Heart left ventricle (tissue), 13 donors: ENCODE measurements at regions not wholly inside any gene's neighbourhood (a gene's known extent, or its start where the extent isn't known, plus 50 kb on each side); places are given as distances from the start of the nearest gene placed in this dataset.

ENCODE experiments used
- POLR2A ChIP-seq, 2 donors: fragments of 450-650 bp; IDR thresholded peaks; one replicate each; pipeline ENCODE4 v1.6.1; 2017; ENCODE audit warnings: antibody characterized with exemption in 2 of 2, mild to moderate bottlenecking in 2 of 2, moderate library complexity in 2 of 2
- TF ChIP-seq, protein P1 (sequence below), 12 donors: fragments of 200-600 bp; sonication (generic) in 4 of 12; IDR thresholded peaks; one replicate each; pipeline versions ENCODE4 v1.5.0 to v1.8.0; 2018 to 2022; ENCODE audit warnings: antibody characterized with exemption in 12 of 12, mild to moderate bottlenecking in 5 of 12
- donor health status: ischemic (EF 13 %, LVEDD 7.1; RV severe dilation, severe dysfunction).
- donor health status: DM: no; HTN: yes; CAD: no.
- donor health status: DM: no; HTN: no; CAD: no.
- donor health status: ischemic (EF 25% LVEDD 6.9; RV normal size, moderate dysfunction).
- donor health status: ischemic (EF 25% LVEDD 5.7; RV mildly dilated, moderate dysfunction).
- donor health status: ischemic (EF 35%, LVEDD 5.7; RV mildly dilated, moderate dysfunction).
- donor health status: nonischemic (EF 11% LVEDD 7.7; RV severe dilation, severe dysfunction).
- donor health status: DM: yes; HTN: yes; CAD: no.
- donor health status: PGD.
- donor health status: ischemic (EF 29% LVEDD 5.4; RV normal size, mild dysfunction).
- donor health status: nonischemic (EF 23%, LVEDD 6.1; RV moderate dilation, normal function).

DNA sequence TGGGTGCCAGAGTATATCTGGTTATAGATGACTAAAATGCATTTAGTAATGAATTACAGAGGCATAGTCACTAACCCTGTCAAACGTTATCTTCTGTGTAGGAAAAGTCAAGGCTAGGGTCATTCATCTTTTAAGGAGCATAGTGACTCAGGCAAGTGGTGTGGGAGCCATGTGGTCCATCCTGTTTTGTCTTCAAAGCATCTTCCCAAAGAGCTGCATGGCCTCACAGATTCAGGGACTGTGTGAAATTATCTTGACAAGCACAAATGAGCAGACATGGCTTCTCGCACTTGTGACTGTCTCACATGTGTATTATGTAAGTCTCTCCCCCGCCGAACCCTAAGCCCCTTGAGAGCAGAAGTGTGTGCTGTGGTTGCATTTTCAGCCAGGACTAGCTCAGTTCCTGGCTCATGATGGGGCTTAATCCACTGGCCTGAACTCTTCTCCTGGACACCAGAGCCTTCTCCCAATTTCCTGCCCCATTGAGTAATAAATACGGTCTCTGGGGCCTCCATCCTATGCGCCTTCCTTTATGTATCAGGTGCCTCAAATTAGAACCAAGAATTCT is 769.1 kb downstream of the QKI start:
- TF ChIP-seq, protein P1, sequence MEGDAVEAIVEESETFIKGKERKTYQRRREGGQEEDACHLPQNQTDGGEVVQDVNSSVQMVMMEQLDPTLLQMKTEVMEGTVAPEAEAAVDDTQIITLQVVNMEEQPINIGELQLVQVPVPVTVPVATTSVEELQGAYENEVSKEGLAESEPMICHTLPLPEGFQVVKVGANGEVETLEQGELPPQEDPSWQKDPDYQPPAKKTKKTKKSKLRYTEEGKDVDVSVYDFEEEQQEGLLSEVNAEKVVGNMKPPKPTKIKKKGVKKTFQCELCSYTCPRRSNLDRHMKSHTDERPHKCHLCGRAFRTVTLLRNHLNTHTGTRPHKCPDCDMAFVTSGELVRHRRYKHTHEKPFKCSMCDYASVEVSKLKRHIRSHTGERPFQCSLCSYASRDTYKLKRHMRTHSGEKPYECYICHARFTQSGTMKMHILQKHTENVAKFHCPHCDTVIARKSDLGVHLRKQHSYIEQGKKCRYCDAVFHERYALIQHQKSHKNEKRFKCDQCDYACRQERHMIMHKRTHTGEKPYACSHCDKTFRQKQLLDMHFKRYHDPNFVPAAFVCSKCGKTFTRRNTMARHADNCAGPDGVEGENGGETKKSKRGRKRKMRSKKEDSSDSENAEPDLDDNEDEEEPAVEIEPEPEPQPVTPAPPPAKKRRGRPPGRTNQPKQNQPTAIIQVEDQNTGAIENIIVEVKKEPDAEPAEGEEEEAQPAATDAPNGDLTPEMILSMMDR (IDR thresholded peaks at IDR 0.05): no peak
- TF ChIP-seq POLR2A (IDR thresholded peaks at IDR 0.05): no peak
